HG02870 (cell line): ENCODE measurements at regions not wholly inside any gene's neighbourhood (a gene's known extent, or its start where the extent isn't known, plus 50 kb on each side); places are given as distances from the start of the nearest gene placed in this dataset.
A peak's percentile ranks its signal among the peaks of the same experiment; 100 is the strongest.

Experiments used
- ATAC-seq: cut with Tn5 transposase; IDR thresholded peaks from one replicate; pipeline ENCODE4 v1.9.1; 2021; ENCODE audit warnings: mild to moderate bottlenecking, moderate library complexity; ENCODE audit not compliant: unreplicated experiment

DNA sequence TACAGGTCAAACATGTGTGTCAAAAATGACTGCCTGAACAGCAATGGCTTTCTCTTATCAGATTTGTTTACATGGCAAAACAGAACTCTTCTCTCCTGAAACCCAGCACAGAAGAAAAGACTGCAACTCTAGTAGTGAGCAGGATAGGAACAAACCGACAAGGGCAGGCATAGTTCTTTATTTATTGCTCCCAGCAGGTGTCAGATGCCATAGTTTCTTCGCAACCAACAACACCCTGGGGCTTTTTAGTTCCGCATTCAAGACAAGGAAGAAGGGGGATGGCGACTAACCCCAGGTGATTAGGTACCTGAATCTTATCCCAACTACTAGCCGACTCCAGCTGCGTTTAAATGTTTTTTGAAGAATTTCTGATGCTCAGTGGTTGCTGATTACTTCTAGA lies 367.5 kb upstream of the FIGN start:
- ATAC-seq: no peak

DNA sequence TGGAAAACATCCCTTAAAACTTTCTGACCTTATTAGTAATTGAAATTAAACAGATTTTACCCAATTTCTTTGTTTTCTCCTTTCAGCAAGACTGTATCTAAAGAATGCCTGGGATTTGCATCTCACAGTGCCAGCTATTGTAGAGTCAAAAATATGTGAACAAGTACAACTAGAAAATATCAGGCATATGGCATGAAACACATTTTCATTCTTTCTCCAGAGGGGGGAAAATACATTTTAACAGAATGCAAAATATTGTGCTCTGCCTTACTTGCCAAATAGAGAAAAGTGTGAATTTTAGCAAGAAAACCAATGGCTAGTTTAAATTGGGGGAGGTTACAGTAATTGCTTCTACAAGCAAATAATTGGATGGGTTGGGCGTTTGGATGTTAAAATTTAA lies 366.6 kb upstream of the FIGN start:
- no peak for ATAC-seq

DNA sequence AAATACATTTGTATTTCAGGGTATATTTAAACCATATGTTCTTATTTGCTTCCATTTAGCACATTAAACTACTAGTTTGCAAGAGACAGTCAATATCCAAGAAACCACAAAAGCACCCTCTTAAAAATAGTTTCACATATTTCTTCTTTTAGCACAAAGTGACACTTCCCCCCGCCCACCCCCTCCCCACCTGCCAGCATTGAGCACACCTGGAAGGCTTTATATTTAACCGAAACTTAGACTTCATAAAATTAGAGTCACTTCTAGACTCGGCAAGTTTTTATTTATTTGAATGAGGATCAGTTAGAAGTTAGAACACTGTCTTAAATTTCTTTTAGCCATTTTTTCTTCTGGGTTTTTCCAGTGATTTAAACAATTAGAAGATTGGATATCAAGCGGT lies 355.9 kb upstream of the FIGN start:
- ATAC-seq: no peak

- no peak for ATAC-seq
Measured at GRCh38 chr2:164090533-164090932, 354.7 kb upstream of the FIGN start.

GRCh38 chr2:164084066-164084465 lies 348.3 kb upstream of the FIGN start:
- ATAC-seq: no peak

GRCh38 chr2:164080486-164080885 lies 344.7 kb upstream of the FIGN start:
- ATAC-seq: no peak

- no peak for ATAC-seq
Measured at GRCh38 chr2:164079258-164079657, 343.4 kb upstream of the FIGN start.

DNA sequence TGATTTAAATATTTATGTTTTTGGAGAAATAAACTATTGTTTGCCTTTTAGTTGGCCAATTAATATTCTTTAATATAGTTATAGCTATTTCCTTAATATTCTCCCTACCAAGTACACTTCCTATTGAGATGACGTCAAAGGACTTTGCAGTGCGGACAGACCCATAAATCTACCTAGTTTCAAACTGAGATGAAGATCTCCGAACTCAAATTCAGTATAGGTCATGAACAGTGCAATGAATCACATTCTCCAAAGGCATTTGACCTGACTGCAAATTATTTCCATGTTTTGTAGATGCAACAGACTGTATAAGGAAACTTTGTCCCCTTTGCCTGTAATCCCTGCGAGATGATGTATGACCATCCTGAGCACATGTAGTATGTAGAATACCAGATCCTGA lies 342.6 kb upstream of the FIGN start:
- ATAC-seq: no peak

GRCh38 chr2:164073101-164074074 lies 337.6 kb upstream of the FIGN start:
- ATAC-seq: no peak

- ATAC-seq: no peak
Measured at GRCh38 chr2:164069540-164069939, 333.7 kb upstream of the FIGN start.

- ATAC-seq: no peak
Measured at GRCh38 chr2:164068063-164068462, 332.3 kb upstream of the FIGN start.

- no peak for ATAC-seq
Measured at GRCh38 chr2:164066095-164066494, 330.3 kb upstream of the FIGN start.

DNA sequence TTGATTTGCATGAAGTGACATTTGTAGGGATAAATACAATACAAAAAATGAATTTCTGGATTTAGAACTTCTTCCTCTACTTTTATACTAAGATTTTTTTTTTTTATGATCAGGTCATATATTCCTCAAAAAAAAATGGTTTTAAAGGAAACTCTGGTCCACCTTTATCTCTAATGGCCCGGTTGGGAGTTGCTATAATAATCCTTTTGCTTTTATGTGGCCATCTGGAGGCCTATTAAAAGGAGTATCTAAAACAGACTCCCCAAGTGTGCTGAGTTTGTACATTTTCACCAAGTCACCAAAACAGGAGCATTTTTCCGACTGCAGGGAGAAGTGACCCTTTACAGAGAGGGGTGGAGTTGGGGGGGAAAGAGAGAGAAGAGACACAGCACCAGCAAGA lies 329.2 kb upstream of the FIGN start:
- no peak for ATAC-seq

DNA sequence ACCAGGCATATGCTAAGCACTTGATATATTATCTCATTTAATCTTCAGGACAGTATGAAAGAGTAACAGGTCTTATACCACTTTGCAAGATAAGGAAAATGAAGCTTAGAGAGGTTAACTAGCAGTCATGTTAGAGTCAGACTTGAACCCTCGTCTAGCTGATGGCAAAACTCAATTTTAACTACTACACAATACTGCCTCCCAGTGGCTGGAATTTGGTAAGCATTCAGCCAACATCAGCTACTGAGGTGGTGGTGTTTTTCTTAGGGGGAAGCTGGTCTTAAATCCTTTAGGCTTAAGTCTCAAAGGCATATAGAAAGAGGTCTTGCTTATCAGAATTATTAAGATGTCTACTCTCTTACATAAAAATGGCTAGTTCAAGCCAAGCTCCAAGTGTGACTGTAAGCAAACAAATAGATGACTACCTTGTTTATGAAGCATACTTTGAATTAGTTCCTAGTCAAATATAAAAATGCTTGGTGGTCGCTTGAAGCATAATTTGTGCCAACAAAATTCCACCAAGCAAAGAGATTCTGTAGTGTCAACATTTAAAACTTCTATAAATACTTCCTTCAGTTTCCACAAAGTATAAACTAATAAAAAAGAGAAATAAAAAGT lies 325.4 kb upstream of the FIGN start:
- ATAC-seq: peak; percentile 68

DNA sequence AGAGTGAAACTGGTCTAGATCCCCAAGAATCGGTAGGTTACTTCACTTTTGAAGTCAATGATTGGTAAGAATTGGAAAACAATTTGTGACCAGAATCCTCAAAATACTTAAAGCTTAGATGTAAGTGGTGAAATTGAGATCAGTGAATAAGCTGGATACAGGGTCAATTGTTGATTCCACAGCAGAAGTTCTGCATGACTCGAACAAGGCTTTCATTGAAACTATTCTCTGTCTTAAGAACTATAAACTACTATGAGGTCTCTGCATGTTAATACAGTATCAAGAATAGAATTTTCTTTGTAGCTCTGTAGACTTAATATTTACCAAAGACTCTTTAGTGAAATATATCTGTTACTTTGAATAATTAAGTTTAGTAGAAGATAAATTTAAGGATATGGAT lies 324.2 kb upstream of the FIGN start:
- ATAC-seq: no peak

DNA sequence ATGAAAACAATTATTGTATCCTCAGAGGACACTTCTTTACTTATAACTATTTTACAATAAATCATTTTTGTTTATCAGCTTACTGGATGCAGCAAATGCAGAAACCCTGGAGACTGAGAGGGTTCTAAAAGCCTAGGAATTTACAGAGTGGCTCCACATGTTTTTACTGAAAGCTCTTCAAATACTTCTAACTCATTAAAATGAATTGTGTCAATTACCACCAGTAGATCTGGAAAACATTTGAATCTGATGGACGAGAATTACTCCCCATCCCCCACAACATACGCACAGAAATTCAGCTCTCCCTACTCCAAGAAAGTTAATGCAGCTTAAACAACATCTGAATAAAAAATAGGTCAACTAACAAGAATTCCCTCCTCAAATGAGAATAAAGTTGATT lies 319.8 kb upstream of the FIGN start:
- ATAC-seq: no peak

DNA sequence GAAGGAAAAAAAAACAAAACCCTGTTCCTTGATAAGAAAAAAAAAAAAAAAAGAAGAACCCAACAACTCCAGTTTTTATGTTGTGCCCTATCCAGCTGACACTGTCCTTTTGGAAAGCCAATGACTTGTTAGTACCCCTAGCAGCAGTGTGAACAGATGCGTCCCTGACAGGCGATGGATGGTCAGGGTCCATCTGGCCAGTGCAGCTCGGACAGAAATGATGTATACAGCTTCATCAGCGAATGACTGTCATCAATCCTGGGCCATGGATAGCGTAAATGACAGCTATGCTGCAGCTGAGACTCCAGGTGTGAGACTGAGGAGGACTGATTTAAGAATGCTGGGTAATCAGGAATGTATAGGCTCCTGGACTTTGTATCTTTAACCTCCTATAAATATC lies 318.8 kb upstream of the FIGN start:
- ATAC-seq: no peak

DNA sequence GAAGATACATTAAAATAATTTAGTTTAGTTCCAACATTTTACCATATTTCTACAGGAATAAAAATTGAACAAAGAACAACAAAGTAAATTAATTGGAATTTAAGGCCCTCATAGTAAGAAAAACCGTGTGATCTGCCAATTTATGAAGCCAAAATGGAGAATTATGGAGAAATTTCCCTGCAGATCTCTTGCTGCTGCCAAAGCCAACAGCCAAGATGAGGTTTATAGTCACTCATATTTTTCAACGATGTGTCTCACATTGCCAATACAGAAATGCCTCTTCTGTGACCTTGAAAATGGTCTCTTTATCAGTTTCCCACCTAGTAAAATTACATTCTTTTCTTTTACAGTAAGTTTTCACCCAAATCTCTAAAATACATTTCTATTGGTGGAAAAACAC lies 317.2 kb upstream of the FIGN start:
- ATAC-seq: no peak

- ATAC-seq: no peak
Measured at GRCh38 chr2:164052006-164052405, 316.2 kb upstream of the FIGN start.

- ATAC-seq: no peak
Measured at GRCh38 chr2:164048729-164049128, 312.9 kb upstream of the FIGN start.

DNA sequence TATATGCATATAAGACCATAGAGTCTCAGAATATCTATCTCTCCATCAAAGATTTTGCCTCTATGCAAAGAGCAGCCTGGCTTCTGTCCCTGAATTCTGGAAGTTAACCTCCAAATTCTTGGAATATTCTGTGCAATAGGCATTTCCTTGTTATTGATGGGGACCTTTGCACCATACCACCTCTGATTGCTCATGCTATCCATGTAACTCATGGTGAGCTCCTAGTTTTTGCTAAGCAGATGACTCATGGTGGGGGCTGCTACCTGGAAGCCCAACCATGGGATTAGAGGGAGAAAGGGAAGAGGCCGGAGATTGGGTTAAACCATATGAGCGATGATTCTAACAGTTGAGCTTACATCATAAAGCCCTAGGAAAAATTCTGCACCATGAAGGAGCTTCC lies 310.2 kb upstream of the FIGN start:
- no peak for ATAC-seq

GRCh38 chr2:164044622-164045021 lies 308.8 kb upstream of the FIGN start:
- ATAC-seq: no peak
